SH-SY5Y (cell line): ENCODE measurements at regions not wholly inside any gene's neighbourhood (a gene's known extent, or its start where the extent isn't known, plus 50 kb on each side); places are given as distances from the start of the nearest gene placed in this dataset.

ENCODE experiments used
- GATA2 ChIP-seq: IDR thresholded peaks from 2 replicates; pipeline ENCODE4 v1.6.1; 2011; ENCODE audit warnings: mild to moderate bottlenecking, low read depth, low read length
- GATA3 ChIP-seq: IDR thresholded peaks from 2 replicates; pipeline ENCODE4 v1.6.1; 2011; ENCODE audit warnings: low read depth, mild to moderate bottlenecking, low read length, moderate library complexity

DNA sequence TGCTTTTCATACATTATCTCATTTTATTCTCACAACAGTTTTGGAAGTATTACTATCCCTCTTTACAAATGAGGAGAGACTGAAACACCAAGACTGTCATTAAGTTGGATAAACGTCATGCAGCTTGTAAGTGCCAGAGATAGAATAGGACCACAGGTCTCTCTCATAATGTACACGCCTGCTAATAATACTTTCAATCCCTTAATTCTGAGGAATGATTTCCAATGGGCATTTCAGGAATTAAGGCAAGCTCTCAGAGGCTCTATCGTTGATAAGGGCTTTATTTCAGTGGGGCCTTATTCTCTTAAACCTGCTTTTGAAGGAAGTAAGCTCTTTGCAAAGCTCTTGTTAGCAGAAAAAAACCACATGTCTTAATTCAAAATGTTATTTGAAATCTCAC is 229.1 kb downstream of the NFKBIZ start:
- no peak for TF ChIP-seq GATA2
- TF ChIP-seq GATA3 = no peak
